ENCODE measurements at regions not wholly inside any gene's neighbourhood (a gene's known extent, or its start where the extent isn't known, plus 50 kb on each side); places are given as distances from the start of the nearest gene placed in this dataset.

- Histone ChIP-seq H3K4me2 (ENCODE audit: low read depth, low read length, poor library complexity, severe bottlenecking) (no peak overlapping the region), H3K79me2 (ENCODE audit: insufficient read depth, low read length) (no peaks in the 10 kb centered on the region), H3K4me3 (ENCODE audit: low read length, poor library complexity, severe bottlenecking) (no peak overlapping the region), H4K20me1 (ENCODE audit: insufficient read depth, low read length, poor library complexity, severe bottlenecking) (no peaks in the 10 kb centered on the region), H3K36me3 (ENCODE audit: insufficient read depth, low read length) (no peaks in the 10 kb centered on the region), H3F3A (ENCODE audit: low read depth) (no peaks in the 10 kb centered on the region), H3K27me3 (ENCODE audit: insufficient read depth, low read length, poor library complexity, severe bottlenecking) (no peaks in the 10 kb centered on the region), H3K9ac (ENCODE audit: low read depth, low read length, poor library complexity, severe bottlenecking) (no peak overlapping the region), H3K4me1 (ENCODE audit: insufficient read depth, low read length, poor library complexity, severe bottlenecking) (no peaks in the 10 kb centered on the region), H3K9me2 (replicated peaks; ENCODE audit: low read depth, low read length) (no peaks in the 10 kb centered on the region), H2AFZ (ENCODE audit: low read length) (no peak overlapping the region), H3K9me3 (ENCODE audit: insufficient read depth, low read depth, low read length) (no peaks in the 10 kb centered on the region)
- TF ChIP-seq CTCF (conservative IDR thresholded peaks at IDR 0.05; ENCODE audit: low read length) (no peak), EZH2phosphoT487 (IDR thresholded peaks at IDR 0.05; ENCODE audit: borderline replicate concordance) (no peak)
Measured at GRCh38 chr16:76897816-76898215, 293.2 kb upstream of the MON1B start.

- no peak for TF ChIP-seq EZH2phosphoT487 (IDR thresholded peaks at IDR 0.05; ENCODE audit: borderline replicate concordance)
- TF ChIP-seq CTCF (conservative IDR thresholded peaks at IDR 0.05; ENCODE audit: low read length): no peak
- Histone ChIP-seq H3K9me2 (replicated peaks; ENCODE audit: low read depth, low read length) (no peaks in the 10 kb centered on the region), H4K20me1 (ENCODE audit: insufficient read depth, low read length, poor library complexity, severe bottlenecking) (no peaks in the 10 kb centered on the region), H3K4me2 (ENCODE audit: low read depth, low read length, poor library complexity, severe bottlenecking) (no peak overlapping the region), H3K9ac (ENCODE audit: low read depth, low read length, poor library complexity, severe bottlenecking) (no peak overlapping the region), H3F3A (ENCODE audit: low read depth) (no peaks in the 10 kb centered on the region), H3K9me3 (ENCODE audit: insufficient read depth, low read depth, low read length) (no peaks in the 10 kb centered on the region), H3K79me2 (ENCODE audit: insufficient read depth, low read length) (no peaks in the 10 kb centered on the region), H3K27me3 (ENCODE audit: insufficient read depth, low read length, poor library complexity, severe bottlenecking) (no peaks in the 10 kb centered on the region), H3K4me3 (ENCODE audit: low read length, poor library complexity, severe bottlenecking) (no peak overlapping the region), H3K4me1 (ENCODE audit: insufficient read depth, low read length, poor library complexity, severe bottlenecking) (no peaks in the 10 kb centered on the region), H2AFZ (ENCODE audit: low read length) (no peak overlapping the region), H3K36me3 (ENCODE audit: insufficient read depth, low read length) (no peaks in the 10 kb centered on the region)
Measured at GRCh38 chr16:76899767-76900166, 291.2 kb upstream of the MON1B start.

GRCh38 chr16:76900285-76901263 lies 290.4 kb upstream of the MON1B start:
- H3K9ac ChIP-seq (ENCODE audit: low read depth, low read length, poor library complexity, severe bottlenecking): no peak overlapping the region
- TF ChIP-seq CTCF (conservative IDR thresholded peaks at IDR 0.05; ENCODE audit: low read length) (no peak), EZH2phosphoT487 (IDR thresholded peaks at IDR 0.05; ENCODE audit: borderline replicate concordance) (no peak)
- H3K9me3 ChIP-seq (ENCODE audit: insufficient read depth, low read depth, low read length): no peaks in the 10 kb centered on the region
- no peaks in the 10 kb centered on the region for H3K4me1 ChIP-seq (ENCODE audit: insufficient read depth, low read length, poor library complexity, severe bottlenecking)
- no peaks in the 10 kb centered on the region for H4K20me1 ChIP-seq (ENCODE audit: insufficient read depth, low read length, poor library complexity, severe bottlenecking)
- no peaks in the 10 kb centered on the region for H3K36me3 ChIP-seq (ENCODE audit: insufficient read depth, low read length)
- no peak overlapping the region for H2AFZ ChIP-seq (ENCODE audit: low read length)
- no peaks in the 10 kb centered on the region for H3K9me2 ChIP-seq (replicated peaks; ENCODE audit: low read depth, low read length)
- H3K79me2 ChIP-seq (ENCODE audit: insufficient read depth, low read length): no peaks in the 10 kb centered on the region
- no peaks in the 10 kb centered on the region for H3K27me3 ChIP-seq (ENCODE audit: insufficient read depth, low read length, poor library complexity, severe bottlenecking)
- no peak overlapping the region for H3K4me2 ChIP-seq (ENCODE audit: low read depth, low read length, poor library complexity, severe bottlenecking)
- no peak overlapping the region for H3K4me3 ChIP-seq (ENCODE audit: low read length, poor library complexity, severe bottlenecking)
- H3F3A ChIP-seq (ENCODE audit: low read depth): no peaks in the 10 kb centered on the region
